Epithelial cell of esophagus (primary cell): ENCODE measurements at regions not wholly inside any gene's neighbourhood (a gene's known extent, or its start where the extent isn't known, plus 50 kb on each side); places are given as distances from the start of the nearest gene placed in this dataset.

Source experiments
- DNase-seq: peaks from one replicate; pipeline ENCODE4 v3.0.0; 2010; ENCODE audit warnings: low read depth
- H3K4me3 ChIP-seq: 2 replicates; pipeline ENCODE4 v1.5.1; 2011; ENCODE audit warnings: mild to moderate bottlenecking, low read length, control low read depth
- CTCF ChIP-seq: IDR thresholded peaks from 2 replicates; pipeline ENCODE4 v1.5.1; 2011; ENCODE audit warnings: low read depth, mild to moderate bottlenecking, low read length, control low read depth, inconsistent platforms; ENCODE audit not compliant: insufficient read depth; ENCODE audit errors: missing control alignments

GRCh38 chr7:1296356-1296981 lies 63.8 kb downstream of the UNCX start:
- no peak overlapping the region for H3K4me3 ChIP-seq
- DNase-seq = no peak
- no peak for TF ChIP-seq CTCF

DNA sequence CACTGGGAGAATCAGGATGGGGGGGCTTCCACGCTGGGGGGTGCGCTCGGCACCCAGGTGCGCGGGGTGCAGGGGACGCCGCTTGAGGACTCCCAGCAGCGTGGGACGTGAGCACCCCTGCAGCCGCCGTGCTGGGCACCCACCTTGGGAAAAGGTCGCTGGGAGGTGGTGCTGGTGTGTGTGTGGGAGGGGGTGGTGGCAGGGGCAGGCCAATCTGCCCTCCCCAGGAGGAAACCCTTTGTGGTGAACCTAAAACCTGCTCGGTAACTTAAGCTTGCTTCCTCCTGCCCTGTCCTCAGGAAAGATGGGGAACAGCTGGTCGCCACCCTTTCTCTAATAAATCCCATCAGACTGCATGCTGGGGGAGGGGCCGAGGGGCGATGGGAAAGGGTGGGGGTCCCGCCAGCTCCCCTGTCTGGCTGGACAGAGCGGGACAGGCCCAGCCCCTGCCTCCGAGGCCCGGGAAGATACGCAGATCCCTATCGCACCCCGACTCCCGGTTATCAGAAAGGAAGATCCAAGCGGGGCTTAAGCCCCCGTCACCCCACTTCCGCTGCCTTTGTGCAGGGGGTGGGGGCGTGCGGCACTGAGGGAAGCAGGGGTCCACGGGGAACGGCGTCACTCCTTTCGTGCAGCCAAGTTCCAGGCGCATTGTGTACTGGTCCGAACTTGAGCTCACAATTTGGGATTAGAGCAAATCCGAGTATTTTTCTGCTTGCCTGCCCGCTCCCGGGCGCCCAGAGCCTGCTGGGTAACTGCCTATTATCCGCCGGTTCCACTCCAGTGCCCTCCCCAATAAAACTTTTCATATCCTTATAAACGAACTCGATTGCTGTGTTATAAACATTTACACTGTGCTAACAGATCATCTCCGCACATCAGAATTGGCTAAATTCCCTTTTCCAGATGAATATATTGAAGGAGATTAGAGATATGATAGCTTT lies 64.6 kb downstream of the UNCX start:
- no peak for TF ChIP-seq CTCF
- no peak for DNase-seq
- H3K4me3 ChIP-seq = no peak overlapping the region

DNA sequence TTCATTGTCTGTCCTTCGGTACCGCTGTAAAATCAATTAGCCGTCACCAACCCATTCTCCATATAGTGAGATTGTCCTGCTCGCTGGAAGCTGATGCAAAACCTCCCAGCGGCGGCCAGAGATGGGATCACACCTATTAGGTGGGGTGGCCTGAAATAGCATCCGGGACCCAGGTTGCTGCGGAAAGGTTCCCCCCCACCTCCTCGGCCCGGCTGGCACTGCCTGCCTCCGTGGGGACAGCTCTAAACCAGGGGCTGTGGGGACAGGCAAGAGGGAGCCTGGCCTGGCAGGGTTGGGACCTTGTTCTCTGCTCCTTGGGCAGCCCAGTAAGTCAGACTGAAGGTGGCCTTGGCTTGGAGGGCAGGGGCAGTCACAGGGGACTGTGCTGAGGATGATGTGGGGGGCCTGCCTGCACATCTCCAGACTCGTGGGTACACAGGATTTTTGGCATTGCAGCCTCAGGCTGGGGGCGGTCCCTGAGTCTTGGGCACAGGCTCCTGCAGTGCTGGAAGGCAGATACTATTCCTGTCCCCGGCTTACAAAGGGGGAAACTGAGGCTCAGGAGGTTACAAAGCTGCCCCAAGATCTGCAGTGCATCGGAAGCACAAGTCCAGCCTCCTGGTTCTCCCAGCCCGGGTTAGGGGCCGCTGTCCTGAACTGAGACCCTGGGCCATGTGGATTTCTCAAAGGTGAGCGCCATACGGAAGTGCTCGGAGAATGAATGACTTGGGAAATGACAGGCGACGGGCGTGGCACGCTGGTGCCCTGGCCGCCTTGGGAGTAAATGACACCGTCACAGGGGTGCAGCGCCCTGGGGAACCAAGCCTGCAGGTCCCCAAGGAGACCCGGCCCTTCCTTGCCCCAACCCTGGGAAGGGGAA lies 65.6 kb downstream of the UNCX start:
- no peak for DNase-seq
- H3K4me3 ChIP-seq = no peak overlapping the region
- TF ChIP-seq CTCF = no peak

DNA sequence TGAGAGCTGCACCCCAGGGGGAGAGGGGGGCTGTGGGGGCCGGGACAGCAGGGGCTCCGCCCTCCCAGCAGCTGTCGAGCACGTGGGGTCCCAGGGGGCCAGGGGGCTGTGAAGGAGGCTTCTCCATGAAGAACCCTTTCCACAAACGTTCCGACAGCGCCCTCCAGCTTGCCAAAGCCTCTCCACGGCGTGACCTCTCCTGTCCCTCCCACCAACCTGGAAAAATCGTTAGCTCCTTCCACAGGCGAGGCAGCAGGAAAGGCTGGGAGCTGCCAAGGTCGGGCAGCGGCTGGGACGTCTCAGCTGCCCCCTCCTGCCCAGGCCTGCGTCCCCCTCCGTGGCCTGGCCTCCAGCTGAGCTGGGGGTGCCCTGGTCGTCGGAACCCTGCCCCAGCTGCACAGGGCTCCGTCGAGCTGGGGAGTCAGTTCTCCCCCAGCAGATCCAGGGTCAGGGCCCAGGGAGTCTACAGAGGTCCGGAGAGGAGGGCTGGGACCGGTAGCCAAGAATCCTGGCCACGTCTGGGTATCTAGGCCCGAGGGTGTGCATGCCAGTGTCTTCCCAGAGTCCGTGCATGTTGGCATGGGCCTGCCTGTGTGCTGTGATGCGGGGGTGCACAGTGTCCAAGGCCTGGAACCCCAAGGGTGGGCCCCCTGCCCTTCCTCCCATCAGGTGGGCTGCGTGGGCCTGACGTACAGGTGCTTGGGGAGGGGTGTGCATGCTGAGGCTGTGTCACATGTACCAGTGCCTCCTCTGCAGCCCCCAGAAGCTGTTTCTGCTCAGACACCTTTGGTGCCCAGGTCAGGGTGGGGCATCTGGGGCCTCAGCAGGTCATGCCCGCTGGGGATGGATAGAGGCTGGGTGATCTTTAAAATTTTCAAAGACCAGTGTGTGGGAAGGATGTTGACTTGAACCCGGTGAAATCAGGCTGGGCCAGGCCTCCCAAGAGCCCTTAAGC lies 66.5 kb downstream of the UNCX start:
- no peak for TF ChIP-seq CTCF
- no peak for DNase-seq
- no peak overlapping the region for H3K4me3 ChIP-seq

DNA sequence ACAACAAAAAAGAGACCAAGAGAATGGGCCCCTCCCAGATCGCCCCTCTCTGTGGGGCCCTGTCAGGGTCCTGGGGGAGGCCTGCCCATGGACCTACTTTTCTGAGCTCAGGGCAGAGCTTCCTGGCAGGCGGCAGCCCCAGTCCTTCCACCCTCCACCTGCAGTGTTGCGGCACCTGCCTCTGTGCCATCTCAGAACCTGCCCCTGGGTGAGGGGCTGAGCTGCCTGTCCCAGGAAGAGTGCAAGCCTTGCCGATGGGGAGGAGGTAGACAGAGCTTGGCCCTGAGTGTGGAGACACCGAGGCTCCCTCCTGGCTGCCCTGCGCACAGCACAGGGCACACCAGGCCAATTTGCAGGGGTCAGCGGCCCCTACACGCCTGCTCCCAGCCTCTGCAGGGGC lies 67.5 kb downstream of the UNCX start:
- no peak for TF ChIP-seq CTCF
- no peak for DNase-seq
- no peak overlapping the region for H3K4me3 ChIP-seq

GRCh38 chr7:1300636-1301035 lies 68.0 kb downstream of the UNCX start:
- TF ChIP-seq CTCF = no peak
- no peak overlapping the region for H3K4me3 ChIP-seq
- DNase-seq = no peak
